ENCODE measurements at regions not wholly inside any gene's neighbourhood (a gene's known extent, or its start where the extent isn't known, plus 50 kb on each side); places are given as distances from the start of the nearest gene placed in this dataset.
"Not testable (repeated sequence)": the region's sequence is repeated elsewhere in the genome, so short reads cannot be mapped to it uniquely, and the experiment has no call there.

GRCh38 chr13:83780227-83780626, 102.0 kb downstream of the SLITRK1 start:
- H3K9me3 ChIP-seq (ENCODE audit: low read depth, low read length), result peaks cover 3% of the 10 kb centered on the region
- H2AFZ ChIP-seq (ENCODE audit: low read length), result no peak overlapping the region

DNA sequence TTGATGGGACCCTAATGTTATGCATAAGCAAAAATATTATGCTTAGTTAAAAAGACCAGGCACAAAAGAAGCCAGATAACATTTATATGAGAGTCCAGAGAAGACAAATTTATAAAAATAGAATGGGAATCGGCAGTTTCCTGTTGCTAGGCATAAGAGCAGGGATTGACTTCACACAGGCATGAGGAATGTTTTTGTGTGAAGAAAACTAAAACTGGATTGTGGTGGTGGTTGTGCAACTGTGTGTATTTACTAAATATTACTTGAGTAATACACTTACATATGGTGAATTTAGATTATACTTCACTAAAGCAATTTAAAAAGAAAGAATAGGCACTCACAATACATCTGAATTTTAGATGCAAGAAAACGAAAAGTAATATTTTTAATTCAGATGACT, 108.3 kb downstream of the SLITRK1 start:
- no peak for TF ChIP-seq CTCF (IDR thresholded peaks at IDR 0.05; ENCODE audit: extremely low read depth, low read depth, low read length)
- Histone ChIP-seq H3K36me3 (ENCODE audit: insufficient read depth, low read length) (no peaks in the 10 kb centered on the region), H3K4me2 (ENCODE audit: insufficient read depth, low read length) (no peak overlapping the region), H3K79me2 (ENCODE audit: insufficient read depth, low read length) (no peaks in the 10 kb centered on the region), H3K9me3 (ENCODE audit: low read depth, low read length) (no peaks in the 10 kb centered on the region), H4K20me1 (ENCODE audit: insufficient read depth, low read length) (no peaks in the 10 kb centered on the region), H3K27ac (ENCODE audit: low read depth, low read length) (no peak overlapping the region), H3K4me1 (ENCODE audit: insufficient read depth, low read length) (no peaks in the 10 kb centered on the region), H3K4me3 (ENCODE audit: insufficient read depth, low read length) (no peak overlapping the region), H2AFZ (ENCODE audit: low read length) (no peak overlapping the region), H3K27me3 (ENCODE audit: insufficient read depth, low read length) (no peaks in the 10 kb centered on the region)
- no peak for DNase-seq (ENCODE audit: insufficient read length, low spot score, missing footprints)

More at GRCh38 chr13:83780227-83780626, 102.0 kb downstream of the SLITRK1 start:
- TF ChIP-seq CTCF (IDR thresholded peaks at IDR 0.05; ENCODE audit: extremely low read depth, low read depth, low read length), result peak; percentile 26
- H3K4me3 ChIP-seq (ENCODE audit: insufficient read depth, low read length), result no peak overlapping the region
- no peak overlapping the region for H3K4me2 ChIP-seq (ENCODE audit: insufficient read depth, low read length)
- no peak for DNase-seq (ENCODE audit: insufficient read length, low spot score, missing footprints)
- no peaks in the 10 kb centered on the region for H3K4me1 ChIP-seq (ENCODE audit: insufficient read depth, low read length)
- H3K36me3 ChIP-seq (ENCODE audit: insufficient read depth, low read length), result no peaks in the 10 kb centered on the region
- no peak overlapping the region for H3K27ac ChIP-seq (ENCODE audit: low read depth, low read length)
- H3K27me3 ChIP-seq (ENCODE audit: insufficient read depth, low read length), result no peaks in the 10 kb centered on the region
- H4K20me1 ChIP-seq (ENCODE audit: insufficient read depth, low read length), result no peaks in the 10 kb centered on the region
- no peaks in the 10 kb centered on the region for H3K79me2 ChIP-seq (ENCODE audit: insufficient read depth, low read length)

DNA sequence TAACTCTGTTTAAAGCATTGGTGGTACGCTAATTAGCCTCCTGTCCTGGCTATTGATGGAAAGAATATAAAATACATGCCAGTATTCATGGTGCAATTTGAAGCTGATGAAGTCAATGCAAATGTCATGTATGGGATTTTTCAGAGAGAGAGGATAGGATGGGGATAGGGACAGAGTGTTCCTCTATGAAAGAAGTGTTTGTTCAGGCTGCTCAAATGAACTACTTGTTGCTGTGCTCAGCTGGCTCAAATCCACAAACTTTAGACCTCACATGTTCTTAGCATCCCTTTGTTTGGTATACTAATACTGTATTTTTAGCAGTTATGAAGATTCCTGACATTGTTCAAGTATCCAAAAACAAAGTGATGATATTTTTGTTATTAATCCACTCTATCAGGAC, 116.5 kb downstream of the SLITRK1 start:
- H3K27me3 ChIP-seq (ENCODE audit: insufficient read depth, low read length), result no peaks in the 10 kb centered on the region
- peaks cover 2% of the 10 kb centered on the region for H3K9me3 ChIP-seq (ENCODE audit: low read depth, low read length)
- no peak overlapping the region for H3K27ac ChIP-seq (ENCODE audit: low read depth, low read length)
- H4K20me1 ChIP-seq (ENCODE audit: insufficient read depth, low read length), result no peaks in the 10 kb centered on the region
- TF ChIP-seq CTCF (IDR thresholded peaks at IDR 0.05; ENCODE audit: extremely low read depth, low read depth, low read length), result no peak
- no peak overlapping the region for H3K4me2 ChIP-seq (ENCODE audit: insufficient read depth, low read length)
- H3K4me1 ChIP-seq (ENCODE audit: insufficient read depth, low read length), result no peaks in the 10 kb centered on the region
- H3K4me3 ChIP-seq (ENCODE audit: insufficient read depth, low read length), result no peak overlapping the region
- no peaks in the 10 kb centered on the region for H3K36me3 ChIP-seq (ENCODE audit: insufficient read depth, low read length)
- H3K79me2 ChIP-seq (ENCODE audit: insufficient read depth, low read length), result no peaks in the 10 kb centered on the region
- no peak for DNase-seq (ENCODE audit: insufficient read length, low spot score, missing footprints)
- H2AFZ ChIP-seq (ENCODE audit: low read length), result no peak overlapping the region

GRCh38 chr13:83761631-83762030, 120.6 kb downstream of the SLITRK1 start:
- no peak for TF ChIP-seq CTCF (IDR thresholded peaks at IDR 0.05; ENCODE audit: extremely low read depth, low read depth, low read length)
- Histone ChIP-seq H3K27ac (ENCODE audit: low read depth, low read length) (no peak overlapping the region), H3K4me2 (ENCODE audit: insufficient read depth, low read length) (no peak overlapping the region), H3K36me3 (ENCODE audit: insufficient read depth, low read length) (no peaks in the 10 kb centered on the region), H2AFZ (ENCODE audit: low read length) (no peak overlapping the region), H3K27me3 (ENCODE audit: insufficient read depth, low read length) (no peaks in the 10 kb centered on the region), H3K9me3 (ENCODE audit: low read depth, low read length) (no peaks in the 10 kb centered on the region), H3K4me3 (ENCODE audit: insufficient read depth, low read length) (no peak overlapping the region), H4K20me1 (ENCODE audit: insufficient read depth, low read length) (no peaks in the 10 kb centered on the region), H3K79me2 (ENCODE audit: insufficient read depth, low read length) (no peaks in the 10 kb centered on the region), H3K4me1 (ENCODE audit: insufficient read depth, low read length) (no peaks in the 10 kb centered on the region)
- DNase-seq (ENCODE audit: insufficient read length, low spot score, missing footprints), result no peak

- H3K4me1 ChIP-seq (ENCODE audit: insufficient read depth, low read length); DNase-seq (ENCODE audit: insufficient read length, low spot score, missing footprints); H3K27me3 ChIP-seq (ENCODE audit: insufficient read depth, low read length); H3K9me3 ChIP-seq (ENCODE audit: low read depth, low read length); H4K20me1 ChIP-seq (ENCODE audit: insufficient read depth, low read length); H3K27ac ChIP-seq (ENCODE audit: low read depth, low read length); H3K4me2 ChIP-seq (ENCODE audit: insufficient read depth, low read length); H3K79me2 ChIP-seq (ENCODE audit: insufficient read depth, low read length); H3K36me3 ChIP-seq (ENCODE audit: insufficient read depth, low read length); H3K4me3 ChIP-seq (ENCODE audit: insufficient read depth, low read length); H2AFZ ChIP-seq (ENCODE audit: low read length): not testable (repeated sequence)
Measured at GRCh38 chr13:83755210-83755609, 127.1 kb downstream of the SLITRK1 start.

Measured in osteoblast (primary cell).